Left ventricle myocardium superior (tissue), 1 donor: ENCODE measurements at regions not wholly inside any gene's neighbourhood (a gene's known extent, or its start where the extent isn't known, plus 50 kb on each side); places are given as distances from the start of the nearest gene placed in this dataset.
A peak's percentile ranks its signal among the peaks of the same experiment; 100 is the strongest.

Source experiments
- ATAC-seq: fragments of 200-7000 bp; cut with Tn5 transposase; one replicate; pipeline ENCODE4 v1.9.1; 2020; ENCODE audit warnings: mild to moderate bottlenecking, moderate library complexity
- DNase-seq: peaks from one replicate; pipeline ENCODE4 v3.0.0-alpha.2; 2020
- intact Hi-C: fragments of 100-400 bp; cut with micrococcal nuclease; formaldehyde crosslinking; loops from one replicate; pipeline ENCODE4 v1.11.0; 2022
- donor health status: DM: no; HTN: yes; CAD: no; lungs with severe emphysema.

DNA sequence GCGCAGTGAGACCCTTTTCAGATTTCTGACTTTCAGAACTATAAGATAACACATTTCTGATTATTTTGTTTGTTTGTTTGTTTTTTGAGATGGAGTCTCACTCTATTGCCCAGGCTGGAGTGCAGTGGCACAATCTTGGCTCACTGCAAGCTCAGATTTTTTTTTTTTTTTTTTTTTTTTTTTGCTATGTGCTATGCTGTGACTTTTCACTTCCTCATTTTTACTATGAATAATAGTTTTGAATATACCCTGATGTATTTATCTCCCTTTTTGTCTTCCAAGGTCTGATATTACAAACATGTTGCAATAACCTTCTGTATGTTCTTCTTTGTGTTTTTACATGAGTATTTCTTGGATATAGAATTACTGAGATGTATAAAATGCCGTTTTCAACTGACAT lies 658.7 kb upstream of the SEL1L start:
- intact Hi-C loops: no loop called here
- no peak for ATAC-seq
- no peak for DNase-seq

GRCh38 chr14:82223276-82223675 lies 689.6 kb upstream of the SEL1L start:
- ATAC-seq: no peak
- intact Hi-C loops: no loop called here
- DNase-seq: no peak

- ATAC-seq (no peak), DNase-seq (no peak)
- intact Hi-C loops: no loop called here
These were observed 691.0 kb upstream of the SEL1L start for GRCh38 chr14:82224610-82225009.

GRCh38 chr14:82230748-82231147 lies 697.1 kb upstream of the SEL1L start:
- DNase-seq (no peak), ATAC-seq (no peak)
- intact Hi-C loops: no loop called here

GRCh38 chr14:82238649-82239048 lies 705.0 kb upstream of the SEL1L start:
- ATAC-seq (no peak), DNase-seq (no peak)
- intact Hi-C loops: no loop called here

- ATAC-seq: no peak
- DNase-seq: no peak
- intact Hi-C loops: no loop called here
These were observed 705.6 kb upstream of the SEL1L start for GRCh38 chr14:82239223-82239622.

DNA sequence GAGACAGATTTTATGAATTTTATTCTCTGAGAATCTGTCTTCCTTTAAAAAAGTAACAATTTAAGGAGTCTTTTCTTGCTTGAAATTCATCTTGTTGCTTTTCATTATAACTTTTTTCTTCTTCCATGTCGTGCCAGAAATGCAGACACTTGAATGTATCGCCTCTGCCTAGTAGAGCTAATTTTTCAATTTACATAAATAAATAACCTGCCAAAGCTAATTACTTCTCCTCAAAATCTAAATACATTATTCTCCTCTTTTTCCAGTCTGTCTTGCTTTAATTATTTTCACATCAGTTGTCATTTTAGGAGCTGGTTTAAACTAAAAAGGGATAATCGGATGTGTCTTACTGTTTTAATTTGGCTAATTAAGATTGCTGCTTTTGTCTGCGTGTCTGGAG lies 711.1 kb upstream of the SEL1L start:
- DNase-seq (no peak), ATAC-seq (no peak)
- intact Hi-C loops: no loop called here

DNA sequence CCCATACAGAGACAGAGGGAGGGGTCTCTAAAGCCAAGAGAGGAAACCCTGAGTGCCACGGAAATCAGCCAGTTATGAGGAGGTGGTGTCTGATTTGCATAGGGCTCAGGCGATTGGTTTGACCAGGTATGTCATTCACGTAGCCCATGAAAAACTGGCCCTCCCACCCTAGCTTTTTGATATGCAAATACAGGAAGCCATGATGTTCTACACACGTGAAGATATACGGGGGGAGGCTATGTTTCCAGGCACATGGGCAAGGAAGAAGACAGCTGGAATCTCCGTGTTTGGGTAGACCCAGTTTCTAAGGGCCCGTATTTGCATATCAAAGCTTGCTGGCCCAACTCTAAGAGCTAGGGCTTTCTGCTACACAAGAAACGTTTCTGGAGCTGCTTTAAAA lies 717.8 kb upstream of the SEL1L start:
- ATAC-seq: no peak
- intact Hi-C loops: no loop called here
- no peak for DNase-seq

GRCh38 chr14:82270286-82270685 lies 736.6 kb upstream of the SEL1L start:
- ATAC-seq (no peak), DNase-seq (no peak)
- intact Hi-C loops: no loop called here

GRCh38 chr14:82298811-82299210 lies 765.2 kb upstream of the SEL1L start:
- intact Hi-C loops: no loop called here
- no peak for ATAC-seq
- DNase-seq: no peak

DNA sequence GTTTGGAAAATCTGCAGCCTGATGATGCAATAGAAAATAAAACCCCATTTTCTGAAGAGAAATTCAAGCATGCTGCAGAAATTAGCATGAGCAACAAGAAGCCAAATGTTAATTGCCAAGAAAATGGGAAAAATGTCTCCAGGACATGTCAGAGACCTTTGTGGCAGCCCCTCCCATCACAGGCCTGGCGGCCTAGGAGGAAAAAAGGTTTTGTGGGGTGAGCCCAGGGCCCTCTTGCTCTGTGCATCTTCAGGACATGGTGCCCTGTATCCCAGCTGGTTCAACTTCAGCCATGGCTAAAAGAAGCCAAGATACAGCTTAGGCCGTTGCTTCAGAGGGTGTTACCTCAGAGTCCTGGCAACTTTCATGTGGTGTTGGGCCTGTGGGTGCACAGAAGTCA lies 775.5 kb upstream of the SEL1L start:
- DNase-seq (no peak), ATAC-seq (no peak)
- intact Hi-C loops: no loop called here

- ATAC-seq (no peak), DNase-seq (no peak)
- intact Hi-C loops: no loop called here
These were observed 780.2 kb upstream of the SEL1L start for GRCh38 chr14:82313889-82314288.

GRCh38 chr14:82328442-82328841 lies 794.8 kb upstream of the SEL1L start:
- intact Hi-C loops: no loop called here
- no peak for ATAC-seq
- DNase-seq: no peak

- DNase-seq (no peak), ATAC-seq (no peak)
- intact Hi-C loops: no loop called here
These were observed 807.7 kb upstream of the SEL1L start for GRCh38 chr14:82341261-82341810.

DNA sequence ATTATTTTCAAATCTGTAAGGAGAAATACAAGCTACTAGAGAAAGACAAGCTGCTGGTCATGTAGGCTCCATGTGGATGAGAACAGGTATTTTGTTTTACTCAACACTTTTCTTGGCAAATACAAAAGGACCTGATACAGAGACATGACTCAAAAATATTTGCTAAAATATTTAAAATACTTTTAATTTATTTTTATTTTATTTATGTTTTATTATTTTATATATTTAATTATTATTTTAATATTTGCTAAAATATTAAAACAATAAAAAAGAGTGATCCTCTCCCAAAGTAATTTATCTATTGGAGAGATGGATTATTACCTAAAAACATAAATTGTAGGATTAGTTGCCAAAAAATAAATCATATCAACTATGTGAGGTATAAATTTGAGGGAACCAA lies 808.9 kb upstream of the SEL1L start:
- ATAC-seq (no peak), DNase-seq (no peak)
- intact Hi-C loops: no loop called here

- DNase-seq (no peak), ATAC-seq (no peak)
- intact Hi-C loops: no loop called here
These were observed 811.5 kb upstream of the SEL1L start for GRCh38 chr14:82345184-82345583.

- intact Hi-C loops: no loop called here
- ATAC-seq (no peak), DNase-seq (no peak)
These were observed 820.5 kb upstream of the SEL1L start for GRCh38 chr14:82354126-82354525.

GRCh38 chr14:82359201-82359600 lies 825.5 kb upstream of the SEL1L start:
- ATAC-seq: no peak
- intact Hi-C loops: no loop called here
- no peak for DNase-seq

DNA sequence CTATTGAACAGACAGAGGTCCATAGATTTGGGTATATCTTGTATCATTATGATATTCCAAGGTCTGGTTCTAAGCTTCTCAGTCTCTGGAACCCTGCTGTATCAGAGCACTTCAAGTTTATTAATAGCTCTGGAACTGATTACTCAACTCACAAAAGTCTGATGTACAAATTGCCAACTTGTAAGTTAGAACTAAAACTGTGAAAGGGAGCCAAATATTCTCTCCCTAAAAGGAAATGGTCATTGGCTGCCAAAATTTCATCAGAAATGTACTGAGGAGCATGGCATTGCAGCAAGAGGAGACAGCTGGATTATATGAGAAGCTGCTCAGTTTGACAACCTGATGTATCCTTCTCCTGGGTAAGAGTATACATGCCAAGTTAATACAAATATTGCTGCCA lies 828.8 kb upstream of the SEL1L start:
- peak; percentile 51 for ATAC-seq
- intact Hi-C loops: no loop called here
- no peak for DNase-seq

- ATAC-seq (no peak), DNase-seq (no peak)
- intact Hi-C loops: no loop called here
These were observed 831.8 kb upstream of the SEL1L start for GRCh38 chr14:82365471-82365870.

DNA sequence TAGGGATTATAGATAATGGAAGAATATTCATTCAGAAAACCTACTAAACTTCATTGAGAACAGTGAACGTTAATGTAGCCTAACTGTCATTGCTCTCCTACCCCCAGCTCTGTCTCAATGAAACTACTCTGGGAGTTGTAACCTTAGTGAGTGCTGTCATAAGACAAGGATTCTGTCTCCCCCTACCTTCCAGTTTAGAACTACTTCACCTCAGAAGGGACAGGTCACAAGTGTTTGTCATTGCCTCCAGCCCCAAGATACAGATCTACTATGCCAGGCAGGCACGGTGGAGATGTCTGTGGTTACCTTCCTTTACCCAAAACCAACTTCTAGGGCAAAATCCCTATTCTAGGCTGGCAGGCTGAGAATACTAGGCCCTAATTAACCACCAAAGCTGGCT lies 833.1 kb upstream of the SEL1L start:
- no peak for ATAC-seq
- no peak for DNase-seq
- intact Hi-C loops: no loop called here

- ATAC-seq (no peak), DNase-seq (no peak)
- intact Hi-C loops: no loop called here
These were observed 845.6 kb upstream of the SEL1L start for GRCh38 chr14:82379291-82379690.
